GM21619 (cell line): ENCODE measurements at regions not wholly inside any gene's neighbourhood (a gene's known extent, or its start where the extent isn't known, plus 50 kb on each side); places are given as distances from the start of the nearest gene placed in this dataset.
"Not testable (repeated sequence)": the region's sequence is repeated elsewhere in the genome, so short reads cannot be mapped to it uniquely, and the experiment has no call there.

ENCODE experiments used
- ATAC-seq: cut with Tn5 transposase; IDR thresholded peaks from one replicate; pipeline ENCODE4 v1.9.1; 2021; ENCODE audit not compliant: unreplicated experiment

DNA sequence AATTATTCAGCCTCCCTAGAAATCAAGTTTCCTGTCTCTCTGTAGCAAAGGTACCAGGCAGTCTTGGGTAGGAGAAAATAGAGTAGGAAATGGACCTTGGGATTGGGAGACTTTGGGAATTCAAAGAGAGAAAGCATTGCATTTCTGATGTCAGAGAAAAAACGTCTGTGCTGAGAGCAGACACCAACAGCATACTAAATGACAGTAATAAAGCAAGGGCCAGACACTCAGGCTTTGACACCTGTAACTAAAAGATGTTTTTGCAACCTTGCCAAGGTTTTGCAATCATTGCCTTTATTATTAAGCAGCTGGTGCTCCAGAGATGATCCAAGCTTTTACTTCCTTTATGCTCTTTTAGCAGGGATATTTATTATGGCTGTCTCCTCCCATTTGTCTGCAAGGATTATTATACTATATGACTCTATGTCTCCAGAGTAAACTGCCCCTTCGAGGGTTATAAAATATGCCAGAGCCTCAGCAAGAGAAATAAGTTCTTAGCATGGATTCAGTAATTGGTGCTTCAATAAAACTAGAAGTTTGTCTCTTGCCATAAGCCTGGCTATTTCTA is 85.2 kb upstream of the GRAMD1B start:
- ATAC-seq, result no peak

DNA sequence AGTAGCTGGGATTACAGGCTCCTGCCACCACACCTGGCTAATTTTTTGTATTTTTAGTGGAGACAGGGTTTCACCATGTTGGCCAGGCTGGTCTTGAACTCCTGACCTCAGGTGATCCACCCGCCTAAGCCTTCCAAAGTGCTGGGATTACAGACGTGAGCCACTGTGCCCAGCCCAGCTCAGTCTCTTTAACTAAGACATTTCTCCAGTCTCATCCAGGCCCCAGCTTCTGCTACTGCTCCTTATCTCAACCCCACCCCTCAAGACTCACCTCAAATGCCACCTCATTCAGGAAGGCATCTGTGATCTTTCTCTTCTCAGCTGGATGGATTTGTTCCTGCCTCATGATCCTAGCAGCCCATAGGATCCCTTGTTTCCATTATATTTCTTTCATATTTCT is 85.9 kb upstream of the GRAMD1B start:
- not testable (repeated sequence) for ATAC-seq

- ATAC-seq, result no peak
Observed at GRCh38 chr11:123338997-123339752, 90.9 kb upstream of the GRAMD1B start.

DNA sequence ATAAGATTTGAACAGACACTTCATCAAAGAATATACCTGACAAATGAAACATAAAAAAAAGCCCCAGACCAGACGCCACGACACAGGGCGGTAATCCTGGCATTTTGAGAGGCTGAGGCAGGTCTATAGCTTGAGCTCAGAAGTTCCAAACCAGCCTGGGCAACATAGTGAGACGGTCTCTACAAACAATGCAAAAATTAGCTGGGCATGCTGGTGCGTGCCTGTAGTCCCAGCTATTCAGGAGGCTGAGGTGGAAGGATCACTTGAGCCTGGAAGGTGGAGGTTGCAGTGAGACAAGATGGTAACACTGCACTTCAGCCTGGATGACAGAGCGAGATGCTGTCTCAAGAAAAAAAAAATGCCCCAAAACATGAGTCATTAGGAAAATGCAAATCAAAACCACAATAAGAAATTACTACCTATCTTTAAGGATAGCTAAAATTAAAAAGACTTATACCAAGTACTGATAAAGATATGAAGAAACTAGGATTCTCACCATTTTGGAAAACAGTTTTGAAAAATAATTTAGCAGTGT is 91.7 kb upstream of the GRAMD1B start:
- ATAC-seq, result no peak

DNA sequence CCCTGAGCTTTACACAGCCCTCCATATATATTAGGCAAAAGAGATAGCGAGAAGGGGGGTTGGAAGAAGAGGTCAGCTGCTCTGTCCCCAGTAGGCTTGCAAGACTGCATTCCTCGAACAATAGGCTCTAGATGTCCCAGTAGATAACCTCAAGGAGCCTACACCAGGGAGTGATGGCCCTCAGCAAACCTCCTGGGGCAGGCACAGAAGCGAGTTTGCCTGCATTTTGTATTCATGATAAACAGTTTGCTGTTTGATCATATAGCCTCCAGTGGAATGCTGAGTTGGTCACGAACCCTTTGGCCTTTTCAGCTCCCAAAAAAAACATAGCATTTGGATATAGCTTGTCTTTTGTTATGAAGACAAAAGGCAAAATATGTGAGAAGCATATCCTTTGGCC is 95.1 kb upstream of the GRAMD1B start:
- no peak for ATAC-seq

- not testable (repeated sequence) for ATAC-seq
Observed at GRCh38 chr11:123332577-123332976, 97.5 kb upstream of the GRAMD1B start.

GRCh38 chr11:123330948-123331347 is 99.1 kb upstream of the GRAMD1B start:
- ATAC-seq, result no peak

- ATAC-seq, result no peak
Observed at GRCh38 chr11:123330471-123330870, 99.6 kb upstream of the GRAMD1B start.

DNA sequence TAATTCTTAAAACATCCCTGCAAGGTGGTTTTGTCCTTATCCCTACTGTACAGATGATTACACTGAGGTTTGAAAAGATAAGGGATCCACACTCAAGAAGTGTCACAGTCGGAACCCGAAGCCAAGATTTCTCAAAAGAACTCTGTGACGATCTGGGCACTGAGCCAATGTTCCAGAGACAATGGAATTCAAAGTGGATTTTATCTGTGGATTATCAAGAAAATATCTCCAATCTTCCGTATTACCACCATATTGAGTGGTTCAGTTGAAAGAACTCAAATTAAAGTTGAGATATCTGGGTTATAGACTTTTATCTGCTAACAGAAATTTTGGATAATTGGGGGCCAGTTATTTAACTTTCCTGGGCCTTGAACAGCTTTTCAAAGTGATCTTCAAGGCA is 100.0 kb upstream of the GRAMD1B start:
- ATAC-seq, result no peak

GRCh38 chr11:123328281-123328867 is 101.7 kb upstream of the GRAMD1B start:
- no peak for ATAC-seq

- no peak for ATAC-seq
Observed at GRCh38 chr11:123325533-123325932, 104.5 kb upstream of the GRAMD1B start.

- no peak for ATAC-seq
Observed at GRCh38 chr11:123323568-123323967, 106.5 kb upstream of the GRAMD1B start.

GRCh38 chr11:123321636-123322035 is 108.4 kb upstream of the GRAMD1B start:
- no peak for ATAC-seq

DNA sequence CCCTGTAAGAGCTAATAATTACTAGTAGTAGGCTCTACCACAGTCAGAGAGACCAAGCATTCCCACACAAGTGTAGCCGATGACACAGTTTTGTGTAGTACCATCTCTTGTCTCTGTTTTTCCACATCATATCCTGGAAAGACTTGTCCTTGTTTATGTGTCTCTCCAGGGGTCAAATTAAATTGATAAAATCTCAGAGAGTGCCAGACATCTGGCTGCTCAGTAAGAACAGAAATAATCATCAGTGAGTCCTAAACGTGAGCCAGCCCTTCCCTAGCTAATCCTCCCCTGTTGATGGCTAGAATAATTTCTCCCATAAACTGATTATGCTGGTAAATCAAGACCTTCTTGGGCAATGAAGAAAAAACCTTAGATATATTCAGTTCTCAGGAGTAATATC is 111.4 kb upstream of the GRAMD1B start:
- no peak for ATAC-seq

- not testable (repeated sequence) for ATAC-seq
Observed at GRCh38 chr11:123318132-123318531, 111.9 kb upstream of the GRAMD1B start.

DNA sequence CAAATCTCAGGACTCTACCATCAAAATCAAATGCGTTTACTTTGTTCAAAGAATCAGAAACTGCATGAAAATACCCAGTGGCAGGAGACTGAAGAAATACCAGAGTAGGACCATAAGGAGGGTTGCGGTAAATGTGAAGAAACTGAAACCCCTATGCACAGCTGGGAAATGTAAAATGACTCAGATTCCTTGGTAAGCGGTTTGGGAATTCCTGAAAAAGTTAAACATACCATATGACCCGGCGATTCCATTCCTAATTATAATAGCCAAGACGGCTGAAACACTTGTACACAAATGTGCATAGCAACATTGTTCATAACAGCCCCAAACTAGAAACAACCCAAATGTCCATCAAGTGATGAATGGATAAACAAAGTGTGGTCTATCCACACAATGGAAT is 114.1 kb upstream of the GRAMD1B start:
- ATAC-seq, result no peak

DNA sequence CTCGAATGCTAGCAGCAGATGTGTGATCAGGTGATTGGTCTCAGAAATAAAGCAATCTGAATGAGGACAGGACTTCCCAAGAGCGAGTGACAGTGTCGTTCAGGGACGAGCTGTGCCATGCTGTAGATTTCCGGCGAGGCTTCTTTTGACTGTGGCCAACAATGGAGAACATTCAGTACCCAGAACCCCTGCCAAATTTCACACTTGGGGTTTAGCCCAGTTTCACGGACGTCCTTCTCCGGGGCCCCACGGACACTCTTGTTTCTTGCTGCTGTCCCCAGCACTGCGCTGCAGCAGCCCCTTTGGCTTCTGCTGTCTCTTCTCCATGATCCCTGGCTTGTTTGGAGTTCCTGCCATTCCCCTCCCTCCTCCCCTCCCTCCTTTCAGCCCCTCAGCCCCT is 115.1 kb upstream of the GRAMD1B start:
- ATAC-seq, result no peak

DNA sequence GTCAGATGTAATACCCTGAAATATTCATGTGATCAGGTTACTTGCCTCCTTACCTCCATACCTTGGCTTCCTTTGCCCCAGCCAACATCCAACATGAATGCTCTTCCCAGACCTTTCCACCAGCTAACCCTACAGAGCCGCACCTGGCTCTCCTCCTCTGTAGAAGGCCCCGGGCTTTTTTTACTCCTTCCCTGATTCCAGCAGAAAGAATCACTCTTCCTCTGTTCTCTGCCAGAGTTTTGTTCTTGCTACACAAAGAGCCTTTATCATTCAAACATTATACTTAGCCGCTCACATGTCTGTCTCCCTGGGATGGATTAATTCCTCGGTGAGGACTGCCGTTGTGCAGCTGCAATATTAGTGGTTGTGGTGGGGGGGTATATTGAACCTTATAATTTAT is 116.8 kb upstream of the GRAMD1B start:
- no peak for ATAC-seq

DNA sequence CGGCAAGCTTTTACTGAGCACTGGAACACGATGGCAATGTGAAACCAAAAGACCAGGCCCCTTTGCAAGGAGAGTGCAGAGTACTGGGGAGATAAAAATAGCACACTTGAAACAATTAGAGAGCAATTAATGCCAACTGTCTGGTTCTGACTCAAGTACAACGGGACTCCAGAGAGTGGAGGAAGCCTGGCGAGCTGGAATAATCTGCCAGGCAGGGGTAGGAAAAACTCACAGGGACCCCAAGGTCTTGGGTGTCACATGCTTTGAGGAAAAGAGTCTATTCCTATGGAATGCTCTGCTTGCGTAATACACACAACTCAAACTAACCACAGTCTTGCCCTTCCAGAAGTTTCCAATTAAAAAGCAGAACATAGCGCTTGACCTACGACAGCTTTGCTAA is 113.0 kb upstream of the CLMP start:
- ATAC-seq, result no peak

- no peak for ATAC-seq
Observed at GRCh38 chr11:123307276-123307675, 112.2 kb upstream of the CLMP start.

DNA sequence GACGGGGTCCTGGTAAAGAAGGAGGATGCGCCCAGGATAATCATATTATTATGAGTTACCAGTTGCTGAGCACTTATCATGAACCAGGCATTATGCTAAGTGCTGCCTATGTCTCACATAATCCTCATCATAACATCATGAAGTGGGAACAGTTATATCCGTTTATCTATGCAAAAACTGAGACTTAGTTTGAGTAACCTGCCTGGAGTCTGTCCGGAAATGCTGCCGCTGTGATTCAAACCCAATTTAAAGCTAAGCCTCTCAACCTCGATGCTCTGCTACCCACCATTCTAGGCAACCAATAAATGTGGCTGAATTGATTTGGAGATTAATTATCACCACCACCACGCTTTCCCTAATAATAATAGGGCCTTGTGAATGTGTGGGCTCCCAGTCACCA is 111.5 kb upstream of the CLMP start:
- ATAC-seq, result no peak
